K562 (cell line): ENCODE measurements at regions not wholly inside any gene's neighbourhood (a gene's known extent, or its start where the extent isn't known, plus 50 kb on each side); places are given as distances from the start of the nearest gene placed in this dataset.

Experiments
- ATAC-seq: fragments of 200-7000 bp; cut with Tn5 transposase; 3 replicates; pipeline ENCODE4 v1.9.1; 2020; ENCODE audit warnings: moderate library complexity
- BruUV-seq: library from RNA; stranded (reverse); fragments of 400-500 nt; replicated peaks from 2 replicates; lab custom pipeline; 2021; lab: Mats Ljungman, UMichigan
- CTCF ChIA-PET: fragments of 300-600 bp; formaldehyde crosslinking; extraction: SDS; loops from one replicate; lab custom pipeline; 2021; ENCODE audit warnings: low intra/inter-chr PET ratio; lab: Yijun Ruan, JAX
- POLR2A ChIA-PET: fragments of 300-600, 350-650 bp; sonication (Branson Sonifier 250); formaldehyde crosslinking; extraction: SDS; loops from one replicate; lab custom pipeline; 2021; ENCODE audit warnings: antibody characterized with exemption, inconsistent platforms; lab: Yijun Ruan, JAX
- DNase-seq, 4 experiments: peaks; one replicate each; pipeline versions ENCODE4 v3.0.0 to v3.0.0-alpha.2; 2011 to 2018; ENCODE audit warnings: low spot score in 3 of 4, mixed read lengths in 3 of 4; ENCODE audit errors: extremely low read depth in 1 of 4
- FAIRE-seq: peaks from 2 replicates; lab custom pipeline; 2011; peaks lifted over from hg19 to GRCh38; lab: Jason Lieb, UNC
- H2AFZ ChIP-seq: 2 replicates; pipeline ENCODE4 v1.6.0; 2011; ENCODE audit warnings: low read depth, low read length, control low read depth, inconsistent platforms
- H3K27ac ChIP-seq: fragments of 200-600 bp; 3 replicates; pipeline ENCODE4 v1.8.0; 2011; ENCODE audit warnings: low read depth, mild to moderate bottlenecking, control low read depth, inconsistent platforms, low read length, moderate library complexity, mixed read lengths; ENCODE audit errors: extremely low read depth
- H3K27me3 ChIP-seq, 2 experiments: fragments of 300-600 bp in 1 of 2; 2 replicates in 1 of 2; 3 replicates in 1 of 2; pipeline versions ENCODE4 v1.6.0 to v1.8.0; 2011; ENCODE audit warnings: inconsistent platforms in 2 of 2, low read length in 2 of 2, mild to moderate bottlenecking in 1 of 2, mixed read lengths in 1 of 2, moderate library complexity in 1 of 2; ENCODE audit not compliant: control insufficient read depth in 2 of 2, insufficient read depth in 2 of 2
- H3K36me3 ChIP-seq: fragments of 300-600 bp; 3 replicates; pipeline ENCODE4 v1.8.0; 2011; ENCODE audit warnings: mild to moderate bottlenecking, low read length, inconsistent platforms; ENCODE audit not compliant: control insufficient read depth, insufficient read depth
- H3K4me1 ChIP-seq, 2 experiments: fragments of 200-600 bp in 1 of 2; replicated peaks in 1 of 2; 2 replicates in 1 of 2; 3 replicates in 1 of 2; pipeline versions ENCODE4 v1.5.1 to v1.8.0; 2011; ENCODE audit warnings: inconsistent platforms in 2 of 2, low read length in 2 of 2, mild to moderate bottlenecking in 1 of 2, mixed read lengths in 1 of 2, moderate library complexity in 1 of 2; ENCODE audit not compliant: control insufficient read depth in 2 of 2, insufficient read depth in 2 of 2
- H3K4me2 ChIP-seq: 2 replicates; pipeline ENCODE4 v1.6.1; 2011; ENCODE audit warnings: low read length, control low read depth, inconsistent platforms, mixed read lengths; ENCODE audit not compliant: insufficient read depth
- H3K4me3 ChIP-seq: fragments of 200-600 bp; sonication (generic), shearing (Covaris generic); 2 replicates; pipeline ENCODE4 v1.5.1; 2016; ENCODE audit warnings: control low read depth, inconsistent platforms
- H3K79me2 ChIP-seq: fragments of 200-600 bp; 3 replicates; pipeline ENCODE4 v1.8.0; 2011; ENCODE audit warnings: low read length, inconsistent platforms; ENCODE audit not compliant: control insufficient read depth, insufficient read depth
- H3K9ac ChIP-seq, 2 experiments: 2 replicates each; pipeline versions ENCODE4 v1.6.0 to v1.6.1; 2011; ENCODE audit warnings: low read depth in 2 of 2, low read length in 2 of 2, control low read depth in 1 of 2, inconsistent platforms in 1 of 2, mild to moderate bottlenecking in 1 of 2, mixed read lengths in 1 of 2; ENCODE audit not compliant: insufficient read depth in 1 of 2
- H3K9me1 ChIP-seq: one replicate; pipeline ENCODE4 v1.6.0; 2011; ENCODE audit warnings: inconsistent platforms, mild to moderate bottlenecking, low read length, moderate library complexity; ENCODE audit not compliant: control insufficient read depth, insufficient read depth
- H3K9me3 ChIP-seq: replicated peaks from 2 replicates; pipeline ENCODE4 v1.5.1; 2011; ENCODE audit warnings: low read depth, low read length, inconsistent platforms; ENCODE audit not compliant: control insufficient read depth, insufficient read depth
- H4K20me1 ChIP-seq: replicated peaks from 2 replicates; pipeline ENCODE4 v1.6.1; 2011; ENCODE audit warnings: low read length, inconsistent platforms, mixed read lengths; ENCODE audit not compliant: control insufficient read depth, insufficient read depth
- CSDE1 ChIP-seq, 2 experiments: fragments of 450-650 bp; IDR thresholded peaks; 2 replicates each; pipeline ENCODE4 v1.6.1; 2016; ENCODE audit warnings: mild to moderate bottlenecking in 1 of 2
- HMG20A ChIP-seq: fragments of 450-650 bp; formaldehyde crosslinking; conservative IDR thresholded peaks from 2 replicates; pipeline ENCODE4 v1.4.0; 2020; ENCODE audit warnings: mild to moderate bottlenecking, mixed read lengths
- MAFF ChIP-seq: IDR thresholded peaks from 2 replicates; pipeline ENCODE4 v1.6.1; 2012; ENCODE audit warnings: low read length, improper control_type of control experiment
- MLX ChIP-seq, 2 experiments: fragments of 450-650 bp in 1 of 2; sonication (generic) in 1 of 2; formaldehyde crosslinking; conservative IDR thresholded peaks; 2 replicates each; pipeline versions ENCODE4 v1.4.0 to v1.8.1; 2020 to 2022; ENCODE audit warnings: mild to moderate bottlenecking in 1 of 2, missing genetic modification reagents in 1 of 2
- MTA3 ChIP-seq: fragments of 450-650 bp; formaldehyde crosslinking; IDR thresholded peaks from 2 replicates; pipeline ENCODE4 v1.6.1; 2017; ENCODE audit warnings: mild to moderate bottlenecking, borderline replicate concordance
- NR4A1 ChIP-seq, 2 experiments: fragments of 250-450 bp in 1 of 2; fragments of 450-650 bp in 1 of 2; sonication (Bioruptor Pico) in 1 of 2; IDR thresholded peaks; 2 replicates each; pipeline versions ENCODE4 v1.4.0 to v1.6.1; 2016 to 2020; ENCODE audit warnings: mild to moderate bottlenecking in 2 of 2, missing compliant biosample characterization in 1 of 2, missing genetic modification characterization in 1 of 2, moderate library complexity in 1 of 2
- POLR2G ChIP-seq: fragments of 200-400 bp; formaldehyde crosslinking; IDR thresholded peaks from 2 replicates; pipeline ENCODE4 v1.6.1; 2017; ENCODE audit warnings: low read depth, mild to moderate bottlenecking, antibody characterized with exemption, low read length, moderate library complexity
- POLR2H ChIP-seq: IDR thresholded peaks from 2 replicates; pipeline ENCODE4 v1.6.1; 2016; ENCODE audit warnings: missing genetic modification characterization, low read depth, mild to moderate bottlenecking, control low read depth, missing compliant biosample characterization, moderate library complexity
- ZNF444 ChIP-seq: fragments of 250-450 bp; sonication (Bioruptor Pico); IDR thresholded peaks from 2 replicates; pipeline ENCODE4 v1.4.0; 2020; ENCODE audit warnings: mild to moderate bottlenecking, moderate library complexity
- ZNF75A ChIP-seq: fragments of 450-650 bp; formaldehyde crosslinking; IDR thresholded peaks from 2 replicates; pipeline ENCODE4 v1.4.0; 2020; ENCODE audit warnings: mild to moderate bottlenecking
- ZNF79 ChIP-seq: fragments of 250-450 bp; sonication (Bioruptor Pico); IDR thresholded peaks from 2 replicates; pipeline ENCODE4 v1.4.0; 2020; ENCODE audit warnings: low read depth, mild to moderate bottlenecking, moderate library complexity
- WGBS: fragments of 100-300 bp; shearing (Covaris generic); methylation state at CpG from one replicate; pipeline ENCODE4 v1.1.6; 2016; ENCODE audit warnings: low coverage, mixed read lengths; ENCODE audit not compliant: insufficient coverage; ENCODE audit errors: missing lambda C conversion rate; 5-methylcytosine and 5-hydroxymethylcytosine counted together
- in situ Hi-C: fragments of 300-500 bp; cut with MboI; formaldehyde crosslinking; loops from 4 replicates; pipeline ENCODE4 v1.15.0; 2018; ENCODE audit warnings: inconsistent platforms, mixed read lengths
- intact Hi-C: fragments of 100-400 bp; cut with micrococcal nuclease; formaldehyde crosslinking; loops from 2 replicates; pipeline ENCODE4 v1.14.2; 2022
- TF ChIP-seq, protein P1 (sequence below): sonication (generic); formaldehyde crosslinking; IDR thresholded peaks from 2 replicates; pipeline ENCODE4 v1.8.1; 2022; ENCODE audit warnings: missing genetic modification reagents

- POLR2A ChIA-PET, result no interaction called here
- in situ Hi-C loops (no loop called here), intact Hi-C loops (no loop called here)
- H2AFZ ChIP-seq, result no peak overlapping the region
- H3K4me1 ChIP-seq, result no peaks in the 10 kb centered on the region
- H3K9me1 ChIP-seq, result no peaks in the 10 kb centered on the region
- H3K79me2 ChIP-seq, result no peaks in the 10 kb centered on the region
- H3K9me3 ChIP-seq, result no peaks in the 10 kb centered on the region
- no peaks in the 10 kb centered on the region for H3K36me3 ChIP-seq
- CTCF ChIA-PET, result no interaction called here
- FAIRE-seq, result no peak
- no peak overlapping the region for H3K9ac ChIP-seq
- no peak overlapping the region for H3K4me3 ChIP-seq
- H3K27ac ChIP-seq, result no peak overlapping the region
- no peak overlapping the region for H3K4me2 ChIP-seq
- no TSS peak for BruUV-seq
- H4K20me1 ChIP-seq, result no peaks in the 10 kb centered on the region
- ATAC-seq, result no peak
- 4% methylated on average over 2 of the region's 2 CpGs for WGBS
- no peak for DNase-seq
- no peaks in the 10 kb centered on the region for H3K27me3 ChIP-seq
- TF ChIP-seq POLR2H, result no peak
- no peak for TF ChIP-seq NR4A1 (CRISPR knock-in tag; IDR thresholded peaks at IDR 0.05)
- no peak for TF ChIP-seq NR4A1 (tag; IDR thresholded peaks at IDR 0.05)
- TF ChIP-seq HMG20A (CRISPR knock-in tag), result no peak
- no peak for TF ChIP-seq MLX (CRISPR knock-in tag; conservative IDR thresholded peaks at IDR 0.05)
- TF ChIP-seq MTA3, result no peak
- TF ChIP-seq CSDE1 (IDR thresholded peaks at IDR 0.05), result no peak
- TF ChIP-seq ZNF79 (CRISPR knock-in tag), result no peak
- no peak for TF ChIP-seq ZNF444 (CRISPR knock-in tag)
- no peak for TF ChIP-seq POLR2G
- TF ChIP-seq, protein P1, sequence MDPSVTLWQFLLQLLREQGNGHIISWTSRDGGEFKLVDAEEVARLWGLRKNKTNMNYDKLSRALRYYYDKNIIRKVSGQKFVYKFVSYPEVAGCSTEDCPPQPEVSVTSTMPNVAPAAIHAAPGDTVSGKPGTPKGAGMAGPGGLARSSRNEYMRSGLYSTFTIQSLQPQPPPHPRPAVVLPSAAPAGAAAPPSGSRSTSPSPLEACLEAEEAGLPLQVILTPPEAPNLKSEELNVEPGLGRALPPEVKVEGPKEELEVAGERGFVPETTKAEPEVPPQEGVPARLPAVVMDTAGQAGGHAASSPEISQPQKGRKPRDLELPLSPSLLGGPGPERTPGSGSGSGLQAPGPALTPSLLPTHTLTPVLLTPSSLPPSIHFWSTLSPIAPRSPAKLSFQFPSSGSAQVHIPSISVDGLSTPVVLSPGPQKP (CRISPR knock-in tag), result no peak
- no peak for TF ChIP-seq MAFF
- TF ChIP-seq ZNF75A, result no peak
These were observed 468.1 kb upstream of the ADARB2 start for GRCh38 chr10:2205406-2205805.
